GM23338 (cell line): ENCODE measurements at regions not wholly inside any gene's neighbourhood (a gene's known extent, or its start where the extent isn't known, plus 50 kb on each side); places are given as distances from the start of the nearest gene placed in this dataset.

ENCODE experiments used
- CTCF ChIP-seq, 2 experiments: fragments of 200-600 bp in 1 of 2; sonication (generic) in 1 of 2; conservative IDR thresholded peaks; 2 replicates each; pipeline versions ENCODE4 v1.5.1 to v1.6.1; 2016 to 2017; ENCODE audit warnings: antibody characterized with exemption in 2 of 2, low read depth in 2 of 2, mild to moderate bottlenecking in 2 of 2, moderate library complexity in 1 of 2
- EZH2 ChIP-seq: fragments of 200-600 bp; sonication (generic); IDR thresholded peaks from one replicate; pipeline ENCODE4 v1.8.0; 2017; ENCODE audit warnings: antibody characterized with exemption, mild to moderate bottlenecking, low read depth; ENCODE audit not compliant: unreplicated experiment
- ZNF331 ChIP-seq: fragments of 250-450 bp; sonication (Bioruptor Pico); IDR thresholded peaks from 2 replicates; pipeline ENCODE4 v1.5.0; 2020; ENCODE audit warnings: low read depth, mild to moderate bottlenecking, moderate library complexity

- TF ChIP-seq CTCF (conservative IDR thresholded peaks at IDR 0.05; ENCODE audit: low read depth in 2 of 2) (no peak), EZH2 (no peak), ZNF331 (CRISPR knock-in tag) (no peak)
These were observed 108.1 kb downstream of the AQP4 start for GRCh38 chr18:26757263-26758019.
